SK-N-MC (cell line): ENCODE measurements at regions not wholly inside any gene's neighbourhood (a gene's known extent, or its start where the extent isn't known, plus 50 kb on each side); places are given as distances from the start of the nearest gene placed in this dataset.

ENCODE experiments used
- EZH2 ChIP-seq: fragments of 200-600 bp; sonication (generic); IDR thresholded peaks from one replicate; pipeline ENCODE4 v1.6.1; 2017; ENCODE audit warnings: antibody characterized with exemption
- POLR2AphosphoS5 ChIP-seq: IDR thresholded peaks from 2 replicates; pipeline ENCODE4 v1.6.1; 2012; ENCODE audit warnings: mild to moderate bottlenecking, low read depth, low read length, borderline replicate concordance

DNA sequence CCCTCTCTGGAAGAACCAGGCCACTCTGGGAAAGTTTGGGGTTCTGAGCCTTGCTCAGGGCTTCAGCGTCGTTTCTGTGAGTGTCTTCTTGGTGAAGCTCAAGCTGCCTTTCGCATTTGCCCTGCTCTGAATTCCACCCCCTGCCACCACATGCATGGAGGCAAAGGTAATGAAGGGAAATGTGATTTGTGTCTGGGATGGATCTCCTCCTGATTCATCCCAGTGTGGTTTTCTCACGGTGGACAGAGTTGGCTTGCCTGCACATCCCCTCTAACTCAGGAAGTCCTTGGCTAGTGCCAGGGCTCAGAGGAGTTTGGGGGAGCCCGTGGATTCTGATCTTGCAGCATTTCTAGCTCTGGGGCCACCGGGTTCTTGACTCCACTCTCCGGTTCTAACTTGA lies 173.6 kb upstream of the RAB4A start:
- TF ChIP-seq POLR2AphosphoS5 (no peak), EZH2 (no peak)
